AG04450 (cell line): ENCODE measurements at regions not wholly inside any gene's neighbourhood (a gene's known extent, or its start where the extent isn't known, plus 50 kb on each side); places are given as distances from the start of the nearest gene placed in this dataset.

Experiments
- CTCF ChIA-PET: fragments of 300-600, 350-600 bp; formaldehyde crosslinking; extraction: SDS; loops from one replicate; lab custom pipeline; 2022; ENCODE audit warnings: antibody characterized with exemption, inconsistent platforms; lab: Charles Lee
- POLR2A ChIA-PET: fragments of 350-600 bp; formaldehyde crosslinking; extraction: SDS; loops from one replicate; lab custom pipeline; 2021; ENCODE audit warnings: antibody characterized with exemption, inconsistent platforms; lab: Yijun Ruan, JAX
- DNase-seq: peaks from one replicate; pipeline ENCODE4 v3.0.0-alpha.2; 2011; ENCODE audit warnings: low read depth, low spot score
- H3K27ac ChIP-seq: one replicate; pipeline ENCODE4 v1.5.1; 2012; ENCODE audit warnings: low read depth, low read length, control low read depth
- H3K27me3 ChIP-seq: one replicate; pipeline ENCODE4 v1.6.0; 2012; ENCODE audit warnings: low read length; ENCODE audit not compliant: control insufficient read depth, insufficient read depth
- H3K4me3 ChIP-seq: 2 replicates; pipeline ENCODE4 v1.5.1; 2011; ENCODE audit warnings: mild to moderate bottlenecking, low read depth, low read length, control low read depth
- H3K9me3 ChIP-seq: 2 replicates; pipeline ENCODE4 v1.5.1; 2012; ENCODE audit warnings: low read length; ENCODE audit not compliant: control insufficient read depth, insufficient read depth
- TF ChIP-seq, protein P1 (sequence below): IDR thresholded peaks from 2 replicates; pipeline ENCODE4 v1.5.1; 2011; ENCODE audit warnings: low read depth, low read length, control low read depth, inconsistent platforms

DNA sequence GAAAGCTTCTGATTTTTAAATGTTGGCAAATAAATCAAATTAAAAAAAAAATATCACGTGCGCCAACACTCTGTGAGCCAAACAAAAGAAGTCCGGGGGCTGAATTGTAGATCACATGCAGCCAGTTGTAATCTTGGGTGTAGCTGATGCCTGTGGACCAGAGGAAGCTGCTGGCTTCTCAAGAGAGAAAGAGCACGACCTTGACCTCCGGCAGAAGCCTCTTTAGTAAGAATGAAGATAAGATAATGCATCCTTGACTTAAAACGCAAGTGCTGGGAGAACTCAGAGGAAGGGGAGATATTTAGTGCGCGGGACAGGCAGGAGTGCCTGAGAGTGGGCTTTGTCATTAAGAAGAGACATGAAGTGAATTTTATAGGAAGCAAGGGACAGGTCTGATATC lies 162.8 kb upstream of the TBX3 start:
- DNase-seq: no peak
- Histone ChIP-seq H3K27ac (no peak overlapping the region), H3K9me3 (no peaks in the 10 kb centered on the region), H3K27me3 (no peaks in the 10 kb centered on the region), H3K4me3 (no peak overlapping the region)
- TF ChIP-seq, protein P1, sequence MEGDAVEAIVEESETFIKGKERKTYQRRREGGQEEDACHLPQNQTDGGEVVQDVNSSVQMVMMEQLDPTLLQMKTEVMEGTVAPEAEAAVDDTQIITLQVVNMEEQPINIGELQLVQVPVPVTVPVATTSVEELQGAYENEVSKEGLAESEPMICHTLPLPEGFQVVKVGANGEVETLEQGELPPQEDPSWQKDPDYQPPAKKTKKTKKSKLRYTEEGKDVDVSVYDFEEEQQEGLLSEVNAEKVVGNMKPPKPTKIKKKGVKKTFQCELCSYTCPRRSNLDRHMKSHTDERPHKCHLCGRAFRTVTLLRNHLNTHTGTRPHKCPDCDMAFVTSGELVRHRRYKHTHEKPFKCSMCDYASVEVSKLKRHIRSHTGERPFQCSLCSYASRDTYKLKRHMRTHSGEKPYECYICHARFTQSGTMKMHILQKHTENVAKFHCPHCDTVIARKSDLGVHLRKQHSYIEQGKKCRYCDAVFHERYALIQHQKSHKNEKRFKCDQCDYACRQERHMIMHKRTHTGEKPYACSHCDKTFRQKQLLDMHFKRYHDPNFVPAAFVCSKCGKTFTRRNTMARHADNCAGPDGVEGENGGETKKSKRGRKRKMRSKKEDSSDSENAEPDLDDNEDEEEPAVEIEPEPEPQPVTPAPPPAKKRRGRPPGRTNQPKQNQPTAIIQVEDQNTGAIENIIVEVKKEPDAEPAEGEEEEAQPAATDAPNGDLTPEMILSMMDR: no peak
- ChIA-PET CTCF (no interaction called here), POLR2A (no interaction called here)

DNA sequence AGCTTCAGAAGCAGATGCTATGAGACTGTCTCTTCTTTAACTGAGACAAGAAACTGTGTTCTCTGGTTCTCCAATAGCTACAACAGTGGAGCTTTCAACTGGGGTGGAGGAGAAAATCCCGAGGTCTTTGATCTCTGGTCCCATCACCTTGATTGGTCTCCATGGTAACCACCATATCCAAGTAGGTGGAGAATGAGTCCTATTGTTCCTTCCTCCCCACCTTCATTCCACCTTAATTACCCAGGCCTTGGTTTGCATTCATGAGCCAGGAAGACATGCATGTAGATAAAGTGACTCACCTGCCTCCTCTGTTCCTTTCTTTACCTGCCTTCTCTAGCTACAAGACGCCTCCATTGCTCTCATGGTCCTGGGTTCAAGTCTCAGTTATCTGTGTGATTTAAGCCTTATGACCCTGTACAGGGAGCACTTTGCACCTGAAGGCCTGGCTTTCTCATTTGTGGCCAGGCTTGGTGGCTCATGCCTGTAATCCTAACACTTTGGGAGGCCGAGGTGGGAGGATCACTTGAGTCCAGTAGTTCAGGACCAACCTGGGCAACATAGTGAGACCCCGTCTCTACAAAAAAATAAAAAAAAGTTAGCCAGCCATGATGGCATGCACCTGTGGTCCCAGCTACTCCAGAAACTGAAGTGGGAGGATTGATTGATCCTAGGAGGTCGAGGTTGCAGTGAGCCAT lies 157.7 kb upstream of the TBX3 start:
- ChIA-PET CTCF (no interaction called here), POLR2A (interaction anchor here (0.5 kb wide), 1 partner anchor 149 kb away, joined by 6 read pairs; no protein-coding TSS in a partner anchor)
- H3K27ac ChIP-seq: no peak overlapping the region
- H3K9me3 ChIP-seq: no peaks in the 10 kb centered on the region
- TF ChIP-seq, protein P1: no peak
- H3K27me3 ChIP-seq: no peaks in the 10 kb centered on the region
- H3K4me3 ChIP-seq: no peak overlapping the region
- no peak for DNase-seq

DNA sequence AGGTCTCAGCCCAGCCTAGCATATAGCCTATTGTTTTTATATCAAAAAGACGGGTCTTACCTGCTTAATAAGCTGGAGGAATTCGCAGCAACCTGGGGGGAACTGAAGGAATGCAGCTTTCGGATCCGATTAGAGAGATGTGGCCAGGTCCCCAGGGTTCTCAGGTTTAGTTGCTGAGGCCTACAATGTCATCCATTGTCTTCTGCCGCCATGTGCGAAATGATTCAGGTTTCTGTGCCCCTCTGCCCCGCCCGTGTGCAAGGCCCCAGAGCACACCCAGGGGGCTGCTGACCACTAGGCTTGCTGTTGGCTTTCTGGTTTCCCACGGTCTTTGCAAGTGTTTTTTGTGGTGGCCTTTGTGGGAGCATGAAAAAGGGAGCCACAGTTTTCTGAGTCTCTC lies 154.5 kb upstream of the TBX3 start:
- CTCF ChIA-PET: no interaction called here
- Histone ChIP-seq H3K4me3 (no peak overlapping the region), H3K9me3 (peaks cover 6% of the 10 kb centered on the region), H3K27ac (no peak overlapping the region), H3K27me3 (no peaks in the 10 kb centered on the region)
- TF ChIP-seq, protein P1: no peak
- POLR2A ChIA-PET: no interaction called here
- DNase-seq: no peak

DNA sequence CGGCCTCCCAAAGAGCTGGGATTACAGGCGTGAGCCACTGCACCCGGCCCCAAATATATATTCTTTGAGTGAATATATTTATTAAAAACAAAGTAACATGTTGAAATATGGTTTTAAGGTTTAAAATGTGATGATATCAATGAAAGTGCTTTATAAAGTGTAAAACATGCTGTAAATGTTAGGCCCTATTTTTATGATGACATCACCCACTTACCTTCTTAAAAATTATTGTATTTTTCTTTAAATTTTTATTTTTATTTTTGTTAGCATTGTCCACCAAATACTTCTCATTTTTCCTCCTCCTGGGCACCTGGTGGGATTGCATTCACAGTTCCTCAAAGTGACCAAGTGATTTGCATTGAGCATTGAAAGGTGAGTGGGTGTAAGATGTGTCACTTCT lies 152.6 kb upstream of the TBX3 start:
- CTCF ChIA-PET: no interaction called here

DNA sequence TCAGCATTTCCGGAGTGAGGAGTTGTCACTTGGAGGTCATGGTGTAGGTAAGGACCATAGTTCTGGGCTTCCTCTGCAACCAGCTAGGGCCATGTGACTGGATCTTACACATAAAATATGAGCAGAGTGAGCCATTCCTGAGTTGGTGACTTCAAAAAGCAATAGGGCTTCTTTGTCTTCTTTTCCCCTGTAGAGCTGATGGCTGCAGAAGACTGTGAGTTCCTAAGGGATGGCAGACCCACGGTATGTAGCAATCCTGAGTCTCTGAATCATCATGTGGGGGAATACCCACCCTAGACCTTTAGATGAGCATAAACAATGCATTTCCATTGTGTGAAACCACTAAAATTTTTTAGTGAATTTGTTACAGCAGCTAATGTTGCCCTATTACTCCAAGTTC lies 151.1 kb upstream of the TBX3 start:
- no peaks in the 10 kb centered on the region for H3K27me3 ChIP-seq
- POLR2A ChIA-PET: interaction anchor here (0.5 to 1.5 kb wide), 5 partner anchors 22 to 1648 kb away, joined by 3 to 4 read pairs (median 3); partner anchors contain the start of gene TBX3
- peak; percentile 45 for DNase-seq
- no peak overlapping the region for H3K4me3 ChIP-seq
- TF ChIP-seq, protein P1: no peak
- H3K27ac ChIP-seq: peak overlapping the region; percentile 85
- peaks cover 6% of the 10 kb centered on the region for H3K9me3 ChIP-seq
- CTCF ChIA-PET: no interaction called here

More for the DNA sequence above, 152.6 kb upstream of the TBX3 start:
- H3K4me3 ChIP-seq: no peak overlapping the region
- H3K9me3 ChIP-seq: peaks cover 6% of the 10 kb centered on the region
- H3K27ac ChIP-seq: no peak overlapping the region
- H3K27me3 ChIP-seq: no peaks in the 10 kb centered on the region
- DNase-seq: no peak
- TF ChIP-seq, protein P1: no peak
- POLR2A ChIA-PET: interaction anchor here (0.6 kb wide), 1 partner anchor 921 kb away, joined by 4 read pairs; no protein-coding TSS in a partner anchor
